Esophagus squamous epithelium (tissue), 4 donors: ENCODE measurements at regions not wholly inside any gene's neighbourhood (a gene's known extent, or its start where the extent isn't known, plus 50 kb on each side); places are given as distances from the start of the nearest gene placed in this dataset.

Source experiments
- POLR2A ChIP-seq, 4 donors: fragments of 450-650 bp; IDR thresholded peaks; one replicate each; pipeline ENCODE4 v1.6.1; 2017; ENCODE audit warnings: antibody characterized with exemption in 4 of 4, mild to moderate bottlenecking in 4 of 4, moderate library complexity in 3 of 4
- TF ChIP-seq, protein P1 (sequence below), 6 experiments: fragments of 450-650 bp in 4 of 6; fragments of 200-600 bp in 2 of 6; sonication (generic) in 2 of 6; IDR thresholded peaks; one replicate each; pipeline ENCODE4 v1.5.1; 2016 to 2019; ENCODE audit warnings: antibody characterized with exemption in 6 of 6, mild to moderate bottlenecking in 4 of 6, moderate library complexity in 4 of 6

DNA sequence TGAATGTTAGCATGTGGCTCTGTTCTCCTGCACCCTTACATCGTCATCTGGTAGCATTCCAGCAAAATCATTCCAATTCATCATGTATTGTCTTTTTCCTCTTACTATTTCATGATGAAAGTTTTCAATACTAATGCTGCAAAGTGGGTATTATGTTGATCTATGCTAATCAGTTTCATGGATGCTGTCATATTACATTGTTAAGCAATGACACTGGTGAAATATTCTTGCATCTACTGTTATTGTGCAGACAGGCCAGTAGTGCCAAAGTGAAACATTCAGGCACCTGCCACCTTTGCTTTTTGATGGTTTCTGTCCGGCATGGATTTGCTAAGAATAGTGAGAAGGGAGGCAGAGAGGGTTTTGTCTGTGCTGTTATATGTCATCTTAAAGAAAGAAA is 76.1 kb upstream of the SMIM21 start:
- TF ChIP-seq POLR2A (IDR thresholded peaks at IDR 0.05): no peak
- TF ChIP-seq, protein P1, sequence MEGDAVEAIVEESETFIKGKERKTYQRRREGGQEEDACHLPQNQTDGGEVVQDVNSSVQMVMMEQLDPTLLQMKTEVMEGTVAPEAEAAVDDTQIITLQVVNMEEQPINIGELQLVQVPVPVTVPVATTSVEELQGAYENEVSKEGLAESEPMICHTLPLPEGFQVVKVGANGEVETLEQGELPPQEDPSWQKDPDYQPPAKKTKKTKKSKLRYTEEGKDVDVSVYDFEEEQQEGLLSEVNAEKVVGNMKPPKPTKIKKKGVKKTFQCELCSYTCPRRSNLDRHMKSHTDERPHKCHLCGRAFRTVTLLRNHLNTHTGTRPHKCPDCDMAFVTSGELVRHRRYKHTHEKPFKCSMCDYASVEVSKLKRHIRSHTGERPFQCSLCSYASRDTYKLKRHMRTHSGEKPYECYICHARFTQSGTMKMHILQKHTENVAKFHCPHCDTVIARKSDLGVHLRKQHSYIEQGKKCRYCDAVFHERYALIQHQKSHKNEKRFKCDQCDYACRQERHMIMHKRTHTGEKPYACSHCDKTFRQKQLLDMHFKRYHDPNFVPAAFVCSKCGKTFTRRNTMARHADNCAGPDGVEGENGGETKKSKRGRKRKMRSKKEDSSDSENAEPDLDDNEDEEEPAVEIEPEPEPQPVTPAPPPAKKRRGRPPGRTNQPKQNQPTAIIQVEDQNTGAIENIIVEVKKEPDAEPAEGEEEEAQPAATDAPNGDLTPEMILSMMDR (IDR thresholded peaks at IDR 0.05): no peak
